Transverse colon (tissue), 4 donors: ENCODE measurements at regions not wholly inside any gene's neighbourhood (a gene's known extent, or its start where the extent isn't known, plus 50 kb on each side); places are given as distances from the start of the nearest gene placed in this dataset.

Source experiments
- DNase-seq: peaks from one replicate; pipeline ENCODE4 v3.0.0-alpha.2; 2019
- H3K27ac ChIP-seq, 4 donors: fragments of 200-600 bp; sonication (generic); 2 replicates each; pipeline ENCODE4 v1.5.1; 2016 to 2018; ENCODE audit warnings: inconsistent platforms in 4 of 4
- H3K27me3 ChIP-seq: fragments of 200-600 bp; sonication (generic); 2 replicates; pipeline ENCODE4 v1.5.1; 2017; ENCODE audit warnings: inconsistent platforms
- H3K36me3 ChIP-seq, 4 donors: fragments of 200-600 bp; sonication (generic); 2 replicates each; pipeline ENCODE4 v1.5.1; 2017 to 2019; ENCODE audit warnings: inconsistent platforms in 4 of 4
- H3K4me1 ChIP-seq, 4 donors: fragments of 200-600 bp; sonication (generic); 2 replicates each; pipeline ENCODE4 v1.5.1; 2017 to 2020; ENCODE audit warnings: inconsistent platforms in 4 of 4
- H3K4me3 ChIP-seq, 4 donors: fragments of 200-600 bp; sonication (generic); 1 replicate in 1 of 4; 2 replicates in 3 of 4; pipeline versions ENCODE4 v1.5.1 to v1.6.1; 2017 to 2019; ENCODE audit warnings: inconsistent platforms in 4 of 4
- H3K9me3 ChIP-seq, 2 donors: fragments of 200-600 bp; sonication (generic); 2 replicates each; pipeline ENCODE4 v1.5.1; 2017 to 2019; ENCODE audit warnings: inconsistent platforms in 2 of 2
- EP300 ChIP-seq: sonication (generic); formaldehyde crosslinking; IDR thresholded peaks from one replicate; pipeline ENCODE4 v1.6.1; 2017; ENCODE audit warnings: antibody characterized with exemption, low read depth
- POLR2A ChIP-seq: fragments of 450-650 bp; IDR thresholded peaks from one replicate; pipeline ENCODE4 v1.6.1; 2016; ENCODE audit warnings: antibody characterized with exemption, mild to moderate bottlenecking, moderate library complexity
- POLR2AphosphoS5 ChIP-seq, 3 donors: sonication (generic); formaldehyde crosslinking; IDR thresholded peaks; one replicate each; pipeline ENCODE4 v1.6.1; 2016; ENCODE audit warnings: antibody characterized with exemption in 3 of 3
- WGBS, 2 donors: methylation state at CpG; one replicate each; pipeline ENCODE4 v1.1.5; 2018; ENCODE audit warnings: low coverage in 1 of 2; 5-methylcytosine and 5-hydroxymethylcytosine counted together
- in situ Hi-C, 4 donors: fragments of 200-750 bp; cut with MboI; loops; one replicate each; pipeline versions ENCODE4 v1.15.0 to v1.15.1; 2017; ENCODE audit warnings: low sequenced_read_pairs in 3 of 4, low pct_ligation_motif_present in 1 of 4, low pct_unique_long_range_greater_than_20kb in 1 of 4
- intact Hi-C: fragments of 100-400 bp; cut with DNase I; formaldehyde crosslinking; loops from one replicate; pipeline ENCODE4 v1.15.1; 2023; ENCODE audit warnings: low total_unique reads
- TF ChIP-seq, protein P1 (sequence below), 5 experiments: fragments of 200-600 bp in 3 of 5; fragments of 450-650 bp in 2 of 5; sonication (generic) in 3 of 5; IDR thresholded peaks; 1 replicate in 2 of 5; 2 replicates in 3 of 5; pipeline ENCODE4 v1.5.1; 2016 to 2017; ENCODE audit warnings: antibody characterized with exemption in 5 of 5, inconsistent platforms in 3 of 5, mild to moderate bottlenecking in 2 of 5, moderate library complexity in 1 of 5

DNA sequence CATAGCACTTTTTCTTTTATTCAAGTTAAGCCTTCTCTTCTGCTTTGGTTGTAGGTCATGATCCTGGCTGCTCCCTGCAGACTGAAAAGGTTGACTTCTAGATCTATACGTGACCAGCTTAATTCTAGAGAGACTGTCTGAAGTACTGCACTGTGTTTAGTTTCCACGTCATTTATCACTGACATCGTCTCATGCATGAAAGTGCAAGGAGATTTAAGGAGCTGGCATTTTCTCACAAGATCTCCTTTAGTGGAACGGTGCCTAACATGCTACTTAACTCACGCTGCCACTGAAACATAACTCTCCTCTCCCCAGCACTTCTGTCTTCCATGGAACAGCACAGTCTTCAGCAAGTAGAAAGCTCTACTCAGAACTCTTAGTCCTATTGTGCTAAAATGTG lies 583.0 kb upstream of the KLHL29 start:
- Histone ChIP-seq H3K27me3 (no peaks in the 10 kb centered on the region), H3K27ac (no peak overlapping the region), H3K9me3 (no peaks in the 10 kb centered on the region), H3K36me3 (no peaks in the 10 kb centered on the region), H3K4me3 (no peak overlapping the region), H3K4me1 (no peaks in the 10 kb centered on the region)
- DNase-seq: no peak
- 78 to 91% methylated on average over 5 of the region's 5 CpGs for WGBS, 2 donors
- intact Hi-C loops (no loop called here), in situ Hi-C loops (no loop called here)
- TF ChIP-seq POLR2A: no peak

DNA sequence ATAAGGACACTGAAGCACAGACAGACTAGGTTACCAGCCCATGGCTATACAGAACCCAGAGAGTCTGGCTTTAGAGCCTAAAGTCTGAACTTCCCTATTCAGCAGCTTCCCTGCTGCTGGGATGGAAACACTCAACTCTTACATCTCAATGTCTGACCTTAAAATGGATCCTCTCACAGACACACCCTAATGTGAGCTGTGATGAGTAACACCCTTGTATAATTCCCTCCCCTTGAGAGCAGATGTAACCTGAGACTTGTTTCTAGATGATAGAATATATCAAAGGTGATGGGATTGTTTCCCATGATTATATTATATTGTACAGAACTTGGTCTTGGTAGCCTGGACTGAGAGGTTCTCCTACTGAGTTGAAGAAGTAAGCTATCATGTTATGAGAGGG lies 577.1 kb upstream of the KLHL29 start:
- Histone ChIP-seq H3K4me1 (no peaks in the 10 kb centered on the region), H3K36me3 (no peaks in the 10 kb centered on the region), H3K4me3 (no peak overlapping the region), H3K27me3 (no peaks in the 10 kb centered on the region), H3K27ac (no peak overlapping the region), H3K9me3 (no peaks in the 10 kb centered on the region)
- no peak for DNase-seq
- intact Hi-C loops: no loop called here
- in situ Hi-C loops: no loop called here
- TF ChIP-seq POLR2A (no peak), POLR2AphosphoS5 (IDR thresholded peaks at IDR 0.05) (no peak), EP300 (no peak)
- TF ChIP-seq, protein P1, sequence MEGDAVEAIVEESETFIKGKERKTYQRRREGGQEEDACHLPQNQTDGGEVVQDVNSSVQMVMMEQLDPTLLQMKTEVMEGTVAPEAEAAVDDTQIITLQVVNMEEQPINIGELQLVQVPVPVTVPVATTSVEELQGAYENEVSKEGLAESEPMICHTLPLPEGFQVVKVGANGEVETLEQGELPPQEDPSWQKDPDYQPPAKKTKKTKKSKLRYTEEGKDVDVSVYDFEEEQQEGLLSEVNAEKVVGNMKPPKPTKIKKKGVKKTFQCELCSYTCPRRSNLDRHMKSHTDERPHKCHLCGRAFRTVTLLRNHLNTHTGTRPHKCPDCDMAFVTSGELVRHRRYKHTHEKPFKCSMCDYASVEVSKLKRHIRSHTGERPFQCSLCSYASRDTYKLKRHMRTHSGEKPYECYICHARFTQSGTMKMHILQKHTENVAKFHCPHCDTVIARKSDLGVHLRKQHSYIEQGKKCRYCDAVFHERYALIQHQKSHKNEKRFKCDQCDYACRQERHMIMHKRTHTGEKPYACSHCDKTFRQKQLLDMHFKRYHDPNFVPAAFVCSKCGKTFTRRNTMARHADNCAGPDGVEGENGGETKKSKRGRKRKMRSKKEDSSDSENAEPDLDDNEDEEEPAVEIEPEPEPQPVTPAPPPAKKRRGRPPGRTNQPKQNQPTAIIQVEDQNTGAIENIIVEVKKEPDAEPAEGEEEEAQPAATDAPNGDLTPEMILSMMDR (IDR thresholded peaks at IDR 0.05): no peak

DNA sequence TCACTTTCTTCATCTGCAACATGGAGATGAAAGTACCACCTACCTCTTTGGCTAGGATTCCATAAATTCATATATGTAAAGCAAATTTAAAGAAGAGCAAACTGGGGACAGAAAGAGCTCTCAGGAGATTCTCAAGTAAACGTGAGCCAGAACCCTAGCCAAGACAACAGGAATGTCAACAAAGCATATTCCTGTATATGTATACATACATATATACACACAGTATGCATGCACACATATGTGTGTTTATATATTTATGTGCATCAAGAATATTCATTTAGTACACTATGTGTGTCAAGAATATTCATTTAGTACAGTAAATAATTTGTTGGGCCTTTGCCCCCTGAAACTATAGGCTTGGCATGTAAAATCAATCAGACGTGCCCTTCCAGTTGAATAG lies 574.4 kb upstream of the KLHL29 start:
- H3K4me3 ChIP-seq: no peak overlapping the region
- H3K27me3 ChIP-seq: no peaks in the 10 kb centered on the region
- H3K4me1 ChIP-seq: no peaks in the 10 kb centered on the region
- no peak for TF ChIP-seq EP300
- TF ChIP-seq, protein P1 (IDR thresholded peaks at IDR 0.05): no peak
- no peak for TF ChIP-seq POLR2AphosphoS5 (IDR thresholded peaks at IDR 0.05)
- no peak for TF ChIP-seq POLR2A
- in situ Hi-C loops (no loop called here), intact Hi-C loops (no loop called here)
- H3K9me3 ChIP-seq: no peaks in the 10 kb centered on the region
- H3K36me3 ChIP-seq: no peaks in the 10 kb centered on the region
- H3K27ac ChIP-seq: no peak overlapping the region
- no peak for DNase-seq
- 54 to 71% methylated on average over 1 to 2 of the region's 2 CpGs for WGBS, 2 donors

DNA sequence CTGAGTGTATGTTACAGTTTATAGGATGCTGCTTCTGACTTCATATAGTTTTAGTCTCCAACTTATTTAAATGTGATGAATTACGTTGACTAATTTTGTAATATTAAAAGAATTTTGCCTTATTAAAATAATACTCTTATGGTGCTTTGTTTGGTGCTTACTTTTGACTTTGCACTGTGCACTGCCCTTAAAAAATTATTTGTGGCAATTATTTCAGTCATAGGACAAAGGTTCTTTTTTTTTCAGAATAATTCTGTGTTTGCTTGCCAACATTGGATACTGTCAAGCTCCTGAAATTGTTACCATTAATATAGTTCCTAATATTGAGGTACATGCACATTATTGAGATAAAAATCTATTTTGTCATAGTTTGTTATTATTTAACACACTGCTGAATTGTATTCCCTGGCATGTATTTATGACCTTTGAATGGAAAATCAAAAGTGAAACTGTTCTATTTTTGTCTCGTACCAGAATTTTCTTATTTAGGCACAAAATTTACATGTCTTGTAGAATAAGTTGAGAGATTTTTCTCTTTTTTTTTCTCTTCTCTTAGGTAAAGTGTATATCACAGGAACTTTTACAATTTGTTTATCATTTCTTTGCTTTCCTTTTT lies 572.8 kb upstream of the KLHL29 start:
- Histone ChIP-seq H3K27me3 (no peaks in the 10 kb centered on the region), H3K4me3 (no peak overlapping the region), H3K9me3 (no peaks in the 10 kb centered on the region), H3K27ac (no peak overlapping the region), H3K36me3 (no peaks in the 10 kb centered on the region), H3K4me1 (no peaks in the 10 kb centered on the region)
- in situ Hi-C loops: no loop called here
- no peak for DNase-seq
- TF ChIP-seq, protein P1 (IDR thresholded peaks at IDR 0.05): no peak
- TF ChIP-seq POLR2AphosphoS5 (IDR thresholded peaks at IDR 0.05) (no peak), EP300 (no peak), POLR2A (no peak)
- WGBS, 2 donors: 63 to 68% methylated on average over 2 of the region's 2 CpGs
- intact Hi-C loops: no loop called here

DNA sequence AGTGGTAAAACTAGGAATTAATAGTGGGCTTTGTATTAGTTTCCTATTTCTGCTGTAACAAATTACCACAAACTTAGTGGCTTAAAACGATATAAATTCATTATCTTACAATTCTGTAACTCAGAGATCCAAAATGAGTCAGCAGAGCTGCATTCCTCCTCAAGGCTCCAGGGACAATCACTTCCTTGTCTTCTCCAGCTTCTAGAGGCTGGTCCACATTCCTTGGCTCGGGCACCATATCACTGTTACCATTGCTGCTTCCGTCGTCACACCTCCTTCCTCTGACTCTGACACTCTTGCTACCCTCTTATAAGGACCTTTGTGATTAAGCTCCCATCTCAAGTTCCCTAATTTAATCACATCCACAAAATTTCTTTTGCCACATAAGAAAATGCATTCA lies 567.8 kb upstream of the KLHL29 start:
- DNase-seq: no peak
- H3K27me3 ChIP-seq: no peaks in the 10 kb centered on the region

More for the DNA sequence above, 567.8 kb upstream of the KLHL29 start:
- 76 to 96% methylated on average over 3 to 4 of the region's 4 CpGs for WGBS, 2 donors
- TF ChIP-seq POLR2A: no peak
- no peak for TF ChIP-seq POLR2AphosphoS5 (IDR thresholded peaks at IDR 0.05)
- TF ChIP-seq, protein P1 (IDR thresholded peaks at IDR 0.05): no peak
- TF ChIP-seq EP300: no peak
- Histone ChIP-seq H3K27ac (no peak overlapping the region), H3K36me3 (no peaks in the 10 kb centered on the region), H3K9me3 (no peaks in the 10 kb centered on the region), H3K4me3 (no peak overlapping the region), H3K4me1 (no peaks in the 10 kb centered on the region)
- in situ Hi-C loops: no loop called here
- intact Hi-C loops: no loop called here
